H1 (cell line): ENCODE measurements at regions not wholly inside any gene's neighbourhood (a gene's known extent, or its start where the extent isn't known, plus 50 kb on each side); places are given as distances from the start of the nearest gene placed in this dataset.

ENCODE experiments used
- CTCF ChIA-PET: fragments of 300-600 bp; sonication (Branson Sonifier 250); formaldehyde crosslinking; loops from one replicate; lab custom pipeline; 2021; ENCODE audit not compliant: partially characterized antibody; lab: Charles Lee
- POLR2A ChIA-PET: fragments of 300-600 bp; sonication (Branson Sonifier 250); formaldehyde crosslinking; loops from one replicate; lab custom pipeline; 2021; ENCODE audit warnings: inconsistent platforms; ENCODE audit not compliant: partially characterized antibody; lab: Charles Lee
- DNase-seq, 2 experiments: peaks; one replicate each; pipeline versions ENCODE4 v3.0.0 to v3.0.0-alpha.2; 2010 to 2022; ENCODE audit warnings: low spot score in 2 of 2, low read depth in 1 of 2, mixed read lengths in 1 of 2
- FAIRE-seq: peaks from 2 replicates; lab custom pipeline; 2011; peaks lifted over from hg19 to GRCh38; lab: Jason Lieb, UNC
- H2AFZ ChIP-seq: 2 replicates; pipeline ENCODE4 v1.8.1; 2012; ENCODE audit warnings: low read length, inconsistent platforms
- H2AK5ac ChIP-seq: 2 replicates; pipeline ENCODE4 v1.6.1; 2013; ENCODE audit warnings: low read depth, low read length
- H2BK120ac ChIP-seq: replicated peaks from 2 replicates; pipeline ENCODE3; 2013; ENCODE audit warnings: low read depth, low read length, inconsistent platforms
- H2BK12ac ChIP-seq: 2 replicates; pipeline ENCODE4 v1.6.1; 2013; ENCODE audit warnings: low read depth, low read length
- H2BK15ac ChIP-seq: 2 replicates; pipeline ENCODE4 v1.6.1; 2013; ENCODE audit warnings: low read length
- H2BK20ac ChIP-seq: 2 replicates; pipeline ENCODE4 v1.6.1; 2013; ENCODE audit warnings: low read length
- H2BK5ac ChIP-seq: 2 replicates; pipeline ENCODE4 v1.6.1; 2013; ENCODE audit warnings: low read depth, low read length
- H3K14ac ChIP-seq: 2 replicates; pipeline ENCODE4 v1.6.1; 2013; ENCODE audit warnings: inconsistent platforms; ENCODE audit not compliant: insufficient read length
- H3K18ac ChIP-seq: 2 replicates; pipeline ENCODE4 v1.6.1; 2013; ENCODE audit warnings: low read length; ENCODE audit errors: extremely low read depth
- H3K23ac ChIP-seq: 2 replicates; pipeline ENCODE4 v1.6.1; 2013; ENCODE audit warnings: inconsistent platforms; ENCODE audit not compliant: insufficient read length
- H3K23me2 ChIP-seq: 2 replicates; pipeline ENCODE4 v1.6.1; 2013; ENCODE audit warnings: low read depth, low read length
- H3K27ac ChIP-seq: 2 replicates; pipeline ENCODE4 v1.6.1; 2011; ENCODE audit warnings: low read depth, low read length, inconsistent platforms
- H3K27me3 ChIP-seq, 4 experiments: replicated peaks in 1 of 4; 1 replicate in 1 of 4; 2 replicates in 3 of 4; pipeline versions ENCODE4 v1.6.1 to v1.8.1; 2011 to 2013; ENCODE audit warnings: low read length in 3 of 4, mild to moderate bottlenecking in 3 of 4, inconsistent platforms in 2 of 4, mixed read lengths in 2 of 4, moderate library complexity in 1 of 4; ENCODE audit not compliant: control insufficient read depth in 3 of 4, insufficient read depth in 3 of 4; ENCODE audit errors: extremely low read depth in 1 of 4
- H3K36me3 ChIP-seq, 4 experiments: 2 replicates each; pipeline versions ENCODE4 v1.6.1 to v1.8.1; 2011 to 2013; ENCODE audit warnings: mild to moderate bottlenecking in 4 of 4, low read length in 3 of 4, moderate library complexity in 2 of 4, control low read depth in 1 of 4, inconsistent platforms in 1 of 4; ENCODE audit not compliant: insufficient read depth in 4 of 4, control insufficient read depth in 2 of 4
- H3K4ac ChIP-seq: replicated peaks from 2 replicates; pipeline ENCODE3; 2013; ENCODE audit warnings: low read length, low read depth, mixed read lengths, inconsistent platforms; ENCODE audit not compliant: insufficient read length
- H3K4me1 ChIP-seq, 4 experiments: replicated peaks in 1 of 4; 1 replicate in 1 of 4; 2 replicates in 3 of 4; pipeline versions ENCODE4 v1.6.1 to v1.8.1; 2011 to 2013; ENCODE audit warnings: low read length in 3 of 4, inconsistent platforms in 2 of 4, mixed read lengths in 1 of 4; ENCODE audit not compliant: insufficient read depth in 4 of 4, control insufficient read depth in 3 of 4
- H3K4me2 ChIP-seq, 2 experiments: 2 replicates each; pipeline versions ENCODE4 v1.6.1 to v1.8.1; 2011 to 2013; ENCODE audit warnings: low read depth in 2 of 2, low read length in 2 of 2, control low read depth in 1 of 2, inconsistent platforms in 1 of 2, mild to moderate bottlenecking in 1 of 2; ENCODE audit not compliant: insufficient read depth in 1 of 2
- H3K4me3 ChIP-seq, 4 experiments: fragments of 200-600, 300-600 bp in 1 of 4; sonication (generic), shearing (Covaris generic), sonication (Bioruptor Twin) in 1 of 4; 2 replicates each; pipeline versions ENCODE4 v1.5.1 to v1.8.1; 2011 to 2016; ENCODE audit warnings: low read length in 4 of 4, low read depth in 3 of 4, control low read depth in 2 of 4, inconsistent platforms in 2 of 4, mild to moderate bottlenecking in 2 of 4, mixed read lengths in 1 of 4, moderate library complexity in 1 of 4; ENCODE audit not compliant: insufficient read depth in 2 of 4; ENCODE audit errors: extremely low read depth in 1 of 4
- H3K56ac ChIP-seq: replicated peaks from 2 replicates; pipeline ENCODE3; 2013; ENCODE audit warnings: low read depth, mild to moderate bottlenecking, mixed read lengths, low read length, inconsistent platforms; ENCODE audit not compliant: insufficient read length
- H3K79me1 ChIP-seq: 2 replicates; pipeline ENCODE4 v1.6.1; 2013; ENCODE audit warnings: low read depth, low read length, control low read depth
- H3K79me2 ChIP-seq, 2 experiments: 2 replicates each; pipeline versions ENCODE4 v1.6.1 to v1.8.1; 2012 to 2013; ENCODE audit warnings: low read length in 2 of 2, mild to moderate bottlenecking in 2 of 2, inconsistent platforms in 1 of 2; ENCODE audit not compliant: insufficient read depth in 2 of 2, control insufficient read depth in 1 of 2
- H3K9ac ChIP-seq, 4 experiments: replicated peaks in 1 of 4; 1 replicate in 1 of 4; 2 replicates in 3 of 4; pipeline versions ENCODE4 v1.6.1 to v1.8.1; 2011 to 2013; ENCODE audit warnings: low read depth in 3 of 4, low read length in 3 of 4, control low read depth in 2 of 4, mild to moderate bottlenecking in 2 of 4, moderate library complexity in 2 of 4, inconsistent platforms in 1 of 4; ENCODE audit errors: extremely low read depth in 1 of 4
- H3K9me3 ChIP-seq, 2 experiments: 2 replicates each; pipeline versions ENCODE4 v1.6.1 to v1.8.1; 2012 to 2013; ENCODE audit warnings: mild to moderate bottlenecking in 2 of 2, moderate library complexity in 2 of 2, control low read depth in 1 of 2, inconsistent platforms in 1 of 2, low read depth in 1 of 2, low read length in 1 of 2, mixed read lengths in 1 of 2; ENCODE audit not compliant: insufficient read depth in 2 of 2
- H4K20me1 ChIP-seq, 2 experiments: replicated peaks in 1 of 2; 2 replicates each; pipeline versions ENCODE3 to v1.8.1; 2011 to 2013; ENCODE audit warnings: inconsistent platforms in 2 of 2, low read length in 2 of 2, mild to moderate bottlenecking in 1 of 2; ENCODE audit not compliant: insufficient read depth in 2 of 2, control insufficient read depth in 1 of 2
- H4K5ac ChIP-seq: 2 replicates; pipeline ENCODE4 v1.6.1; 2013; ENCODE audit warnings: low read length, low read depth, mixed read lengths, inconsistent platforms; ENCODE audit not compliant: insufficient read length
- H4K8ac ChIP-seq: 2 replicates; pipeline ENCODE4 v1.8.0; 2013; ENCODE audit warnings: mild to moderate bottlenecking, moderate library complexity, low read length, inconsistent platforms; ENCODE audit not compliant: insufficient read depth; ENCODE audit errors: extremely low read depth
- H4K91ac ChIP-seq: replicated peaks from 2 replicates; pipeline ENCODE3; 2013; ENCODE audit warnings: low read length, mixed read lengths, inconsistent platforms; ENCODE audit not compliant: insufficient read length
- ATF2 ChIP-seq: IDR thresholded peaks from 2 replicates; pipeline ENCODE4 v1.6.1; 2012; ENCODE audit warnings: low read length, inconsistent platforms
- CEBPB ChIP-seq: IDR thresholded peaks from 2 replicates; pipeline ENCODE4 v1.6.1; 2012; ENCODE audit warnings: low read depth, low read length
- CTBP2 ChIP-seq: IDR thresholded peaks from 2 replicates; pipeline ENCODE4 v1.7.0; 2011; ENCODE audit warnings: borderline replicate concordance, mild to moderate bottlenecking, moderate library complexity, mixed read lengths, low read length; ENCODE audit not compliant: insufficient read depth, insufficient read length
- EP300 ChIP-seq, 2 experiments: IDR thresholded peaks; 1 replicate in 1 of 2; 2 replicates in 1 of 2; pipeline ENCODE4 v1.6.1; 2011 to 2012; ENCODE audit warnings: low read depth in 2 of 2, low read length in 2 of 2, mild to moderate bottlenecking in 2 of 2, borderline replicate concordance in 1 of 2, inconsistent platforms in 1 of 2, moderate library complexity in 1 of 2
- FOSL1 ChIP-seq: IDR thresholded peaks from 2 replicates; pipeline ENCODE4 v1.6.1; 2011; ENCODE audit warnings: mild to moderate bottlenecking, low read depth, low read length, moderate library complexity; ENCODE audit not compliant: insufficient read depth
- GABPA ChIP-seq: IDR thresholded peaks from 2 replicates; pipeline ENCODE4 v1.6.1; 2011; ENCODE audit warnings: mild to moderate bottlenecking, low read length, moderate library complexity, borderline replicate concordance; ENCODE audit not compliant: insufficient read depth
- HDAC6 ChIP-seq: IDR thresholded peaks from one replicate; pipeline ENCODE4 v1.7.1; 2012; ENCODE audit warnings: low read depth, mild to moderate bottlenecking, inconsistent platforms, low read length, moderate library complexity
- NANOG ChIP-seq: IDR thresholded peaks from 2 replicates; pipeline ENCODE4 v1.6.1; 2011; ENCODE audit warnings: low read length, low read depth, mild to moderate bottlenecking, inconsistent platforms; ENCODE audit not compliant: insufficient read depth, poor library complexity, severe bottlenecking
- POU5F1 ChIP-seq: IDR thresholded peaks from 2 replicates; pipeline ENCODE4 v1.6.1; 2011; ENCODE audit warnings: low read depth, mild to moderate bottlenecking, low read length, moderate library complexity
- SIN3A ChIP-seq, 2 experiments: IDR thresholded peaks in 1 of 2; conservative IDR thresholded peaks in 1 of 2; 2 replicates each; pipeline ENCODE4 v1.6.1; 2011 to 2012; ENCODE audit warnings: low read length in 2 of 2, improper control_type of control experiment in 1 of 2, low read depth in 1 of 2, mild to moderate bottlenecking in 1 of 2
- SP1 ChIP-seq: IDR thresholded peaks from 2 replicates; pipeline ENCODE4 v1.6.1; 2011; ENCODE audit warnings: low read depth, low read length
- ZNF274 ChIP-seq: IDR thresholded peaks from 2 replicates; pipeline ENCODE4 v1.7.0; 2012; ENCODE audit warnings: low read length, borderline replicate concordance; ENCODE audit errors: extremely low read depth
- WGBS, 2 experiments: shearing (Covaris generic) in 1 of 2; methylation state at CpG; one replicate each; pipeline versions ENCODE4 v1.1.6 to v1.1.7; 2013 to 2015; ENCODE audit warnings: low lambda C conversion rate in 2 of 2, mixed read lengths in 2 of 2, inconsistent platforms in 1 of 2, low coverage in 1 of 2, missing lambda C conversion rate in 1 of 2; ENCODE audit not compliant: insufficient replicate concordance in 2 of 2, insufficient coverage in 1 of 2, insufficient read length in 1 of 2; ENCODE audit errors: extremely low coverage in 1 of 2, missing lambda C conversion rate in 1 of 2; 5-methylcytosine and 5-hydroxymethylcytosine counted together

- Histone ChIP-seq H4K20me1 (no peaks in the 10 kb centered on the region), H2BK20ac (no peak overlapping the region), H2BK15ac (no peak overlapping the region), H2BK120ac (no peak overlapping the region), H4K5ac (no peak overlapping the region), H3K4me1 (no peaks in the 10 kb centered on the region), H3K79me2 (no peaks in the 10 kb centered on the region), H3K18ac (no peak overlapping the region), H3K36me3 (no peaks in the 10 kb centered on the region), H2BK12ac (no peak overlapping the region), H4K8ac (no peak overlapping the region), H3K4me2 (no peak overlapping the region), H3K23me2 (no peaks in the 10 kb centered on the region), H3K4me3 (no peak overlapping the region), H3K56ac (no peak overlapping the region), H2AFZ (no peak overlapping the region), H2AK5ac (no peak overlapping the region), H2BK5ac (no peak overlapping the region), H3K27me3 (peaks cover 0 to 1% (median 0%) of the 10 kb centered on the region in 4 experiments; a peak in 3 of 7 replicates), H3K4ac (no peak overlapping the region), H3K9me3 (no peaks in the 10 kb centered on the region), H3K27ac (no peak overlapping the region), H4K91ac (no peak overlapping the region), H3K9ac (no peak overlapping the region), H3K14ac (no peak overlapping the region), H3K79me1 (no peaks in the 10 kb centered on the region), H3K23ac (no peak overlapping the region)
- no peak for FAIRE-seq
- WGBS, 2 experiments, result 88% methylated on average over 2 of the region's 2 CpGs; no CpG with 5 or more reads in 1 of the 2 experiments
- TF ChIP-seq CTBP2 (no peak), FOSL1 (no peak), HDAC6 (no peak), ZNF274 (no peak), ATF2 (no peak), SIN3A (conservative IDR thresholded peaks at IDR 0.05 in 1 of 2, IDR thresholded peaks at IDR 0.05 in 1 of 2; ENCODE audit: low read depth in 1 of 2, low read length in 2 of 2) (no peak), GABPA (no peak), CEBPB (no peak), EP300 (IDR thresholded peaks at IDR 0.05; ENCODE audit: borderline replicate concordance in 1 of 2, low read depth in 2 of 2, low read length in 2 of 2) (no peak), NANOG (no peak), SP1 (no peak), POU5F1 (no peak)
- DNase-seq, result no peak
- ChIA-PET CTCF (interaction anchor here (1.4 to 2.6 kb wide), 3 partner anchors 11 to 75 kb away, joined by 3 to 12 read pairs (median 8); no protein-coding TSS in a partner anchor), POLR2A (no interaction called here)
These were observed 364.8 kb downstream of the TNS1 start for GRCh38 chr2:217638031-217638430.
